HG02610 (cell line): ENCODE measurements at regions not wholly inside any gene's neighbourhood (a gene's known extent, or its start where the extent isn't known, plus 50 kb on each side); places are given as distances from the start of the nearest gene placed in this dataset.

ENCODE experiments used
- ATAC-seq: cut with Tn5 transposase; IDR thresholded peaks from one replicate; pipeline ENCODE4 v1.9.1; 2021; ENCODE audit warnings: mild to moderate bottlenecking, moderate library complexity; ENCODE audit not compliant: unreplicated experiment

DNA sequence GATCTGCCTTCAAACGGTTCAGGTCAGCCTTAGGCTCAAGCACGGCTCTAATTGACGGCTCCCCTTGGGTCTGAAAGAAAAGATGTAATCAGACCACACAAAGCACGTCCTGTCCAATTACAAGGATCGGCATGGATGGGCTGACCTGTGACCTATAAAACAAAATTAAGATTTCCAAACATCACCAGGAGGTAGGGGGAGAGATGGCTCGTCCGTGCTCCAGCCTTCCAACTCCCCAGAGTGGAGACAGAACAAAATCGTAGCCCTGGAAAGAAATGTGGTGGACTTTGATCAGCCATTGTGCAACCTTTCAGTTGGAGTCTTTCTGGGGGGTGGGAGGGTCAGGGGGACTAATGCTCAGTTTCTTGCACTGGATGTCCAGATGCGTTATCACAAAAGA lies 226.6 kb upstream of the DIO3 start:
- no peak for ATAC-seq

DNA sequence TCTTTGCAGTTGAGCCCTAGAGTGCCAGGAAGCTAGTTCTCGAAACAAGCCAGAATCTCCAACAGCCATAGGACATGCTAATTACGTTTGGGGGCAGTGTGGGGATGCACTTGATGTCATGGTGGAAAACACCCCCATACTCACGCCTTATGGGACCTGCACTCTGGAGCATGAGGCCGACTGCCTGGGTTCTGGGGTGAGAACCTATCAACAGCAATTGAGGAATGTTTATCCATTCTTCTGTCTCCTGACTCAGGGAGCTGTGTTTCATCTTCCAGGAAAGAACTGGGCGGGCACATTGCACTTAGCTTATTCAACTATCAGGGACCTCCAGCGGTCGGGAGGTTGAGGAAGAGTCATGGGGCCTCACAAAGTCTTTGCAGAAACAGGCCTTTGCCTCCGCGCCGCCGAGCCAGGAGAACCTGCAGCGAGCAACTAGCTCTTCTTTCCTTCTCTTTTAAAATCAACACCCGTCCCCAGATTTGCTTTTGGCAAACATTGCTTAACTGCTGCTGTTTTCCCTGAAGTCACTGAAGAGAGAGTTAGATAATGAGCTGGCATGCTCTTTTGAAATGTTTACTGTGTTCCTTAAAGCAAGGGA lies 226.1 kb upstream of the DIO3 start:
- ATAC-seq: no peak

DNA sequence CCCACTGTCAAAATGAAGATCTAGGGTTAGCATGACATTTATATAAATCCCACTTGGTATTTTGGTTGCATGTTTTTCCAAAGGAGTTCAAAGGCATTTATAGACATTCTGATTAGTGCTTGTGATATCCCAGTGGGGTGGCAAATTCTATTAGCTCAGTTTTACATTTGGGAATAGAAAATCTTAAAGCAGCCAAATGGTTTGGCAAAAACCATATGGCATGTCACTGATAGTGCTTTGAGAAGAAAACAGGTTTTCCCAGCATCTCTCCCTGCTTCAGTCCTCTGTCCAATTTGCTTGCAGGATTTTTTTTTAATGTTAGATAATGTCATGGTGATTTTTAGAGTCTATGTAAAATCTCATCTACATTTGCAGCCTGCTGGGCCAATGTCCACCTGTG lies 225.1 kb upstream of the DIO3 start:
- ATAC-seq: no peak

DNA sequence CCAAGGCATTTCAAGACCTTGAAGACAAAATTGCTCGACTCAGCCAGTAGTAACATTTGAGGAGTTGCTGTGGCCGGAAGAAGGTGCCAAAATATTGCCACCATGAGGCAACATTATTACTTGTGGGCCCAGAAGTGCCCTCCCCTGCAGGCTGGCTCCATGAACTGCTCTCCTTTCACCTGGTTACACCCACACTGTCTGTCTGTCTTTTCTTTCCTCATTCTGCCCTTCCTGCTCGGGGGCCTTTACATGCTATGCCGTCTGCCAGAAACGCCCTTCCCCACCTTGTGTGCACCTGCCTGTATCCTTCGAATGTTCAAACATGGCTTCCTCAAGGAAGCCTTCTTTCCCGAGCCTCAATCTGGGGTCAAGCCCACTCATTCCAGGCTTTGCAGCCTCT lies 224.2 kb upstream of the DIO3 start:
- ATAC-seq: no peak

DNA sequence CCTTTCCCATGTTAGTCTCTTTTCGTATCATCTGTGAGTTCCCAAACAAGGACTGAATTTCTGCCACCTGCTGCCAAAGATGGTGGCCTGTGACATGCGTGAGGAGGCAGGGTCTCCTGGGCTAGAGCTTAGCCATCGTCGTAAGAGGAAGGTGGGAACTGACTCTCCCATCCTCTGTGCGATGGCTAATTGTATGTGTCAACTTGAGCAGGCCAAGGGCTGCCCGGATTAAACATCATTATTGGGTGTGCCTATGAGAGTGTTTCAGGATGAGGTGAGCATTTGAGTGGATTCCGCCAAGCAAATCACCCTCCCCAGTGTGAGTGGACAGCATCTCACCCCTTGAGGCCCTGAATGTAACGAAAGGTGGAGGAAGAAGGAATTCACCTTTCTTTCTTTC lies 220.7 kb upstream of the DIO3 start:
- ATAC-seq: no peak

DNA sequence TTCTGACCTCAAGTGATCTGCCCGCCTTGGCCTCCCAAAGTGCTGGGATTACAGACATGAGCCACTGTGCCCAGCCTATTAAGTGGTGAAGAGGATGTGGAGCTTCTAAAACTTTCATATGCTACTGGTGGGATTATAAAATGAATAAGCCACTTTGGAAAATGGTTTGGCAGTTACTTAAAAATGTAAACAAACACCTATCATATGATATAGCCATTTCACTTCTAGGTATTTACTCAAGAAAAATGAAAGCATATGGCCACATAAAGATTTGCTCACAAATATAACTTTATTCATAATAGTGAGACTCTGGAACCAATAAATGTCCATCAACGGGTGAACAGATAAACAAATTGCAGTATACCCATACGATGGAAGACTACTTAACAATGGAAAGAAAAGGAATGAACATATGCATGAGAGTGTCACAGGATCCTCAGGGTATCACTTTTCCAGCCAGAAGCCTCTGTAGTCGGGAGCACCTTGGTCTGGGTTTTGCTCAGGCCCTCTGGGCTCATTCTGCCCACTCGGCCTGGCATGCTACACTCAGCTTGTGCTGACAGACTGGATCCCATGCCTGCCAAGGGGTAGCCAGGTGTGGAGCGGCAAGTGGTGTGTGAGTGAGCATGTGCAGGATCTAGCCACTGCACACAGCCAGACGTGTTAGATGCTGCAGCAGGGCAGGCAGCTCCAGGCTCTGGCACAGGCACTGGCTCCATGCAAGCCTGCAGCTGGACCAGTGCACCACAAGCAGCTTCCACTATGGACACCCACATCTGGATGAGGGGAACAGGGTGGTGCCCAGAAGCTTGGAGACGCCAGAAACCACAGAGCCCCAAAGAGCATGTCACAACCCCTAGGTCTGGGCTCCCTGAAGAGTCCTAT lies 213.2 kb upstream of the DIO3 start:
- no peak for ATAC-seq

DNA sequence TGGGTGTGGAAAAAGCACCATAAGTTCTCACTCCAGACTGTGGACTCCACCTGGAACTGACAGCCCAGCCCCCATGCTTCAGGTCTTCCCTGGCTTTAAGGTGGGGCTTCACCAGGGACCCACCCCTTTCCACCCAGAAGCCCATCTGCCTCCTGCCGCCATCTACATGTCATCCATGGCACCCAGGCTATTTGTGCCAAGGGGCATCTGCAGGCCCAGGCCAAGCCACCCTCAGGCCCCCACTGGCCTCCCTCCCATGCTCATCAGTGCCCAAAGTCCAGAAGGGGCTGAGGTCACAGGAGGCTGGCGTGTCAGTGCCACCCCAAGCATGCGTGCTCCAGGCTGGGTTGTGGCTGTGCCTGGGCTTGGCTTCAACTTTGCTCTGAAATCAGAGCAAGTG lies 212.2 kb upstream of the DIO3 start:
- ATAC-seq: no peak

DNA sequence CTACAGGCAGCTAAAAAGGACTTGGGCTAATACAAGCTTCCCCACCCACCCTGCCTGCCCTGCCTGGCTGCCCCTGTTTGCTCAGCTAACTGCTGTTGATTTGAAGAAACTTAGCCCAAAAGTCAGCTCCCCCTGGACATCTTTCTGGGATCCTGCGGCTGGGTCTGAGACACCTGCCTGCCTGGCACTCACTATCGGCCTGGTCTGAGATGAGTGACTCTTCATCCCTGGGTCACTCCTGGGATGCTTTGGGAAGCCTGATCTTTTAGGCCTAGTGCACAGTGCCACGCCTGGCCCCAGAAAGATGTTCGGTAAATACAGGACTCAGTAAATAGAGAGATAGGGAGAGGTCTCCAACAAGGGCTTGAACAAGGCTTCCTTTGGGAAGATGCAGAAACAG lies 211.3 kb upstream of the DIO3 start:
- no peak for ATAC-seq

DNA sequence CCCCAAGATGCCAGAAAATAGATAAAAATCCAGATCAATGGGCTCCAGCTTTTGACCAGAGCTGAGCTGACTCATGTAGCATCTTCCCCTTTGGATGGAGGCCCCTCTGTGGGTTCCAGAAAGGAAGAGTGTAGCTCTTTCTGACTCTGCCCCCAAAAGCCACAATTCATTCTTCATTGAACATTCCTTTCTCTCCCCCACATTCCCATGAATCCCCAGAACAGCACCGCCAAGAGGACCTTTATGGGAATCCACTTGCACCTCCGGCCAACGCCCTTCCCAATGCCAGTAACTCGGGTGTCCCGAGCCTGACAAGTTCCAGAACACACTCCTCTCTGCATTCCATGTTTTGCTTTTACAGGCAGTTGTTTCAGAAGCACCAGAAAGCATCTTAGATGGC lies 210.6 kb upstream of the DIO3 start:
- no peak for ATAC-seq

DNA sequence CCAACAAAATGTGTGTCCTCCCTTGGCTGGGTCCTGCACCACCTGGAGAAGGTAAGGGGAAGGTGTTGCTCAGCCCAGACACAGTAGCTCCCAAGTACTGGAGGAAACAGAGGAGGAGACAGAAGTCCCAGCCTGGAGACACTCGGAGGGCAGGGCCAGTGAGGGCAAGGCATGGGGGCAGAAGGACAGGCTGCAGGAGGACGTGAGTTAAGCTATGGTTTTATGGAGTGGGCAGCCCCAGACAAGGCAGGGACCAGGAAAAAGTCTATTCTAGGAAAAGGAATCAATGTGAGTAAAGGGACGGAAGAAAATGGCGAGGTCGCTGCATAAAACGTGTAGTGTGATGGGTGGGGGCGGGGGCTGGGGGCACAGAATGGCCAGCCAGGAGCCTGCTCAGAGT lies 210.1 kb upstream of the DIO3 start:
- ATAC-seq: no peak

DNA sequence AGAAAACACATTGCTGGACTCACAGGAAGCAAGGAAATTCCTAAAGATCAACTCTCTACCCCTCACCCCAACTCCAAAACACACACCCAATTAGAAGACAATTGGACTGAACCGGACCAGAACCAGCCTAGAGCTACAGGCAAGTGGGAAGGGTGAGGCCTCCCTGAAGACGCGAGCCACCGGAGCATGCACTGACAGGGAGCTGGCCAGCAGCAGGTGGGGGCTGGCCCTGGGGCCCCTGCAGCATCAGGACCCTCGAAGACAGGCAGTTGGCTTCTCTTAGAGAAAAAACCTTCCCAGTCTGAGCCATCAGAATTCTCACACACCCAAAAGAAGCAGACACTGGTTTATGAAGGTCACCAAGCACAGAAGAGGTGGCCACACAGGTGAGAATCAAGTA lies 209.5 kb upstream of the DIO3 start:
- no peak for ATAC-seq

DNA sequence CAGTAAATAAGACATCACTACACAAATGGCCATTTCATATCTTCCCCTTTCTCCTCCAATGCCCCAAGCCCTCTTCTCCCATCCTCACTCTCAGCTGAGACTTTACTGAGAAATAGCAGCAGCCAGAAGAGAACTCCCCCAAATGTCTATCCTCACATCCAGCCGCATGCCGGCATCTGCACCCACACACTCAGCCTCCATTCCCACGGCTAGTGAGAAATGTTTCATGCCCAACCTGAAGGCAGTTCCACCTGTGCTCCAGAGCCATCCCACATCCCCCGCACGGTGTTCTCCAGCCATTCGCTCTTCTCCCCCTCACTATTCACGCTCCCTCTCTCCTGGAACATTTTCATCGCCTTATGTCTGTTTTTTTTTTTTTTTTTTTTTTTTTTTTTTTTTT lies 208.7 kb upstream of the DIO3 start:
- ATAC-seq: no peak

DNA sequence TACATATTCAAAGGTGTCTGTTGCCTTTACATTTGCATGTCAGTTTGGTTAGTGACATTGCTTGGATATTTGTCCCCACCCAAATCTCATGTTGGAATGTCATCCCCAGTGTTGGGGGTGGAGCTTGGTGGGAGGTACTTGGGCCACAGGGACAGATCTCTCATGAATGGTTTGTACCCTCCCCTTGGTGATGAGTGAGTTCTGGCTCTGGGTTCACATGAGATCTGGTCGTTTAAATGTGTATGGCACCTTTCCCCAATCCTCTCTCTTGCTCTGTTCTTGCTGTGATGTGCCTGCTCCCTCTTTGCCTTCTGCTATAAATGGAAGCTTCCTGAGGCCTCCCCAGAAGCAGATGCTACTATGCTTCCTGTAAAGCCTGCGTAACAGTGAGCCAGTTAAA lies 207.9 kb upstream of the DIO3 start:
- ATAC-seq: no peak

DNA sequence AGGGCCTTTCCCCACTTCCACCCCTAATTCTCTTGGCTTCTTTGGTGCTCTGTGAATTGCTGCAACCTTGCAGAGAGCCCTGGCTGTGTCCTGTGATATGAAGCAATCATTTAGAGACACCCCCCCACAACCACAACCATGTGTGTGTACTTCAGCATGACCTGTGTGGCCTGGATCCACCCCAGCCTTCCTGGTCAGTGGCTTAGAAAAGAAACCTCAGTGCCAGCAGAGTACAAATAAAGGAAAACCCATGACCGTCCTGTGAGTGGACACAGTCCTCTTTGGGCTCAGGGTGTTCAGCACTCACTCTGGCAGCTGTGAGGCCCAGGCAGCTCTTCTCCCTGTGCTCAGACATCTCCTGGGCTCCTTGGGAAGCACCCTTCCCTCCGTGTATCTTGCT lies 206.6 kb upstream of the DIO3 start:
- ATAC-seq: no peak

DNA sequence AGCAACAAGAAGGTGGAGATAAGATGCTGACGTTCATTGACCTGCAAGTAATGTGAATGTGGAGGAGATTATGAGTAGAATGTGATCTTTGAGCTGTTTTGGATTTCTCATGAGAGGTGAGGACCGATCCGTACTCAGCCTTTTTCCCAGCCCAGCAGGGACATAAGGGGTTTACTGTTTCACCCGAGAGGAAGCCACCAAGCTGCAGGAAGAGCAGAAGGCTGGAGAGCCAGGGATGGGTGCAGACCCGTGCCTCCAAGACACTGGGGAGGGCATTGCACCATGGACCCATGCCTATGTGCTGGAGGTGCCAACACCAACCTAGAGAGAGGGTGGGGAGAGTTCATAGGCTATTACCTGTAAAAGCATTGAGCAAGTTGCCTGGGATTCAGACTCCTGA lies 206.0 kb upstream of the DIO3 start:
- no peak for ATAC-seq

DNA sequence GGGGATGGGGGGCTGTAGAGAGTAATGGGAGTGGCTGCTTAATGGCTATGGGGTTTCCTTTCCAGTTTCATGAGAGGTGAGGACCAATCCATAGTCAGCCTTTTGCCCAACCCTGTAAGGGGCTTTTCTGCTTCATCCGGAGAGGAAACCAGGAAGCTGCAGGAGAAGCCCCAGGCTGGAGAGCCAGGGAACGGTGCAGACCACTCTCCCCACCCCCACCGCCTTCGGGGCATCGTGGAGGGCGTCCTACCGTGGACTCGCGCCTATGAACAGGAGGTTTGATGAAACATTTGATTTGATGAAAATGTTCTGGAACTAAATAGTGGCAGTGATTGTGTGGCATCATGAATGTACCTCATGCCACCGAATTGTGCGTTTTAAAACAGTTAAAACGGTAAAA lies 204.3 kb upstream of the DIO3 start:
- no peak for ATAC-seq

DNA sequence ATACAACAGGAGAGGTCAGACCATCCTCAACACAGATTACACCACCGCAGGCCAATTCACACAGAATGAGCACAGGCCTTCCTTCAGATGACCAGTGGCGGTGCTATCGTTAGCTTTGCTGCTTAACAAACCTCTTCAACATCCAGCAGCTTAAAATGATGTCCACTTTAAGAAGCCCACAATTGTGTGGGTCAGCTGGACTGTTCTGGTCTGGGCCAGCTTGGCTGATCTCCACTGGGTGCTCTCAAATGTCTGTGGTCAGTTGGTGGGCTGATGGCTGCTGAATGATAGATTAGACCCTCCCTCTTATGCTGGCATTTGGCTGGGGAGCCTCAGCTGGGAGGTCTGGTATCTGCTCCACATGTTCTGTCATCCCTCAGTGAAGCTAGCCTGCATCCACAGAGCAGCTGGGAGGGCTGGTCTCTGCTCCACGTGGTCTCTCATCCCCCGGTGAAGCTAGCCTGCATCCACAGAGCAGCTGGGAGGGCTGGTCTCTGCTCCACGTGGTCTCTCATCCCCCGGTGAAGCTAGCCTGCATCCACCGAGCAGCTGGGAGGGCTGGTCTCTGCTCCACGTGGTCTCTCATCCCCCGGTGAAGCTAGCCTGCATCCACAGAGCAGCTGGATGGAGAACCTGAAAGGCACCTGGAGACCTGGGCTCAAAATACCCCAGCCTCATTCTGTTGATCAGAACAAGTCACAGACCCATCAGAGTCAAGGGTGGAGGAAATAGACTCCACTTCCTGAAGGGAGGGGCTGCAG lies 203.6 kb upstream of the DIO3 start:
- no peak for ATAC-seq

DNA sequence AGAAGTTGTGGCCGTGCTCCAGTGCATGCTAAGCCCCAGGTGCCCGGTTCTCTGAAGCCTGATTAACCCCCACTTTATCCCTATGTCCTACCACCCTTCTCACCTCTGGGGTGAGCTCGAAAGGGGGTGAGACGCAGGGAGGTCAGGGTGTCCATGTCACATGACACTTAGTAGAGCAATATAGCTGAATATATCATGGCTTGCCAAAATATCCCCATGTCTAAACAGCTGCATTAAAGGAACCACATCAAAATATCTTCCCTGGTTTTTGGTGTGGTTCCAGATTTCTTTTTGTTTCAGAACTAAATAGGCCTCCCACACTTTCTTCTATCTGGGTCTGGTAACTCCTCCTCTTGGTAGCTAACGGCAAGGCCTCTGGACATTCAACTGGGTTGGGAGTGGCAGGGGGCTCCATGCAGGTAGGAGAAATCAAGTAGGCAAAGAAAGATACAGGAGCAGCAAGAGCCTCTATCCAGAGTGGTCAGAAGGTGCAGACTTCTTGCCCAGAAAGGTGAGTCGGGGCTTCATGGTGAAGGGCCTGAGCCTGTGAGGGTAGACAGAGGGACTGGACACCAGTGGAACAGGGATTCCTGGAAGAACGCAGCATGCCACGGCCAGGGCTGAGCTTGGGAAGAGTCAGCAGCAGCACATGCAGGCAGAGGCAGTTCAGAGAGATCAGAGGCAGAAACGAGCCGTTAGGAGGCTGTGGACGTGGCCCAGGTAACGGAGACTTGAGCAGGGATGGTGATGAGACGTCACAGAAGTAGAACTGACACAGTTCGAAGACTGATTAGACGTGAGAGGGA lies 202.8 kb upstream of the DIO3 start:
- no peak for ATAC-seq

DNA sequence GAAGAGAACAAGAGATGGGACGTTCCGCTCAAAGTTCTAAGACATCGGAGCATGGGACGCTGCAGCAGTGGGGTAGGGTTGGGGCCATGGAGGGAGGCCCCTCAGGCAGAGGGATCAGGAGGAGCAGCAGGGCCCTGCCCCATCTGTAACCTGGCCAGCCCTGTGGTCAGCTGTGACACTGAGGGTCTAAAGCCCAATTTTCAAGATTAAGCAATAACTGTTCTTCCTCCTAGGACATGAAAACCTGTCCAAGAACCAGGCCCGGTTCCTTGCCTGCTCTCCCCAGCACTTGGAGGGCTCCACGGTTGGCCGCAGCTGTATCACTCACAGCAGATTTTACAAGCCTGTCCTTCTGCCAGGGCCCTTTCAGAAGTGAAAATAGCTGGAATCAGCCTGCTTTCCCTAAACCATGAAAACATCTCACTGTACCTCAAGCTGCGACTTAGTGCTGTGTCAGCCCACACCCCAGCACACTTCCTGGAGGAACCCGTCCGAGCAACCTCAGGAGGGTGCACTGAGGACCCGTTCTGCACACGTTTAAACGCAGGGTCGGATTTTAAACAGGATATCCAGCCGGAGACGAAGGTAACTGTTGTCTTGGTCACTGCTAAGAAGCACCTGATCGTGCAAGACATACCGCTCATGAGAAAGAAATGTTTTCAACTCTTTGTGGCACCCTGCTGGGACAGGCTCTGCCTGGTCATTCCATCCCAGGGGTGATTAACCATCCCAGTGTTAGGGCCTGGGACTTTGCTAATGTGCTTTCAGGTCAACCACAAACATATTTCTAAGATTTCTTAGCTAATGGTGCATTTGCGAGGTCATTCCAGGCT lies 201.9 kb upstream of the DIO3 start:
- ATAC-seq: no peak
